VCaP (cell line): ENCODE measurements at regions not wholly inside any gene's neighbourhood (a gene's known extent, or its start where the extent isn't known, plus 50 kb on each side); places are given as distances from the start of the nearest gene placed in this dataset.

Experiments used
- H3K27ac ChIP-seq: fragments of 450-650 bp; 2 replicates; pipeline ENCODE4 v1.5.1; 2017
- CTCF ChIP-seq: fragments of 450-650 bp; conservative IDR thresholded peaks from 2 replicates; pipeline ENCODE4 v1.5.1; 2017; ENCODE audit warnings: mild to moderate bottlenecking, moderate library complexity

GRCh38 chr12:85373045-85373444, 93.0 kb downstream of the ALX1 start:
- no peak for TF ChIP-seq CTCF
- H3K27ac ChIP-seq: no peak overlapping the region

- no peak for TF ChIP-seq CTCF
- H3K27ac ChIP-seq: no peak overlapping the region
These were observed 95.0 kb downstream of the ALX1 start for GRCh38 chr12:85374981-85375380.

GRCh38 chr12:85385406-85385805, 105.4 kb downstream of the ALX1 start:
- no peak for TF ChIP-seq CTCF
- no peak overlapping the region for H3K27ac ChIP-seq

- no peak overlapping the region for H3K27ac ChIP-seq
- no peak for TF ChIP-seq CTCF
These were observed 110.2 kb downstream of the ALX1 start for GRCh38 chr12:85390266-85390665.

GRCh38 chr12:85392508-85392907, 112.5 kb downstream of the ALX1 start:
- TF ChIP-seq CTCF: no peak
- no peak overlapping the region for H3K27ac ChIP-seq

- no peak for TF ChIP-seq CTCF
- no peak overlapping the region for H3K27ac ChIP-seq
These were observed 113.6 kb downstream of the ALX1 start for GRCh38 chr12:85393606-85394005.

GRCh38 chr12:85394065-85394464, 114.0 kb downstream of the ALX1 start:
- no peak overlapping the region for H3K27ac ChIP-seq
- TF ChIP-seq CTCF: no peak

GRCh38 chr12:85394809-85395208, 114.8 kb downstream of the ALX1 start:
- TF ChIP-seq CTCF: no peak
- H3K27ac ChIP-seq: no peak overlapping the region
